ENCODE measurements at regions not wholly inside any gene's neighbourhood (a gene's known extent, or its start where the extent isn't known, plus 50 kb on each side); places are given as distances from the start of the nearest gene placed in this dataset.

- H3K9me3 Mint-ChIP-seq, result peaks cover under 1% of the 10 kb centered on the region
- no peaks in the 10 kb centered on the region for H3K36me3 Mint-ChIP-seq (ENCODE audit: low read depth)
- DNase-seq (ENCODE audit: low spot score), result no peak
- H3K27me3 Mint-ChIP-seq (ENCODE audit: low read depth), result no peaks in the 10 kb centered on the region
- peaks cover under 1% of the 10 kb centered on the region for H3K4me1 Mint-ChIP-seq (ENCODE audit: low read depth)
- H3K27ac Mint-ChIP-seq, result no peak overlapping the region
- no peak overlapping the region for H3K4me3 Mint-ChIP-seq
Measured at GRCh38 chr10:3844491-3845025, 59.5 kb upstream of the KLF6 start.

GRCh38 chr10:3838460-3839437 lies 53.7 kb upstream of the KLF6 start:
- peaks cover 21% of the 10 kb centered on the region for H3K4me1 Mint-ChIP-seq (ENCODE audit: low read depth)
- H3K27ac Mint-ChIP-seq, result no peak overlapping the region
- DNase-seq (ENCODE audit: low spot score), result no peak
- H3K9me3 Mint-ChIP-seq, result no peaks in the 10 kb centered on the region
- no peaks in the 10 kb centered on the region for H3K36me3 Mint-ChIP-seq (ENCODE audit: low read depth)
- H3K4me3 Mint-ChIP-seq, result no peak overlapping the region
- no peaks in the 10 kb centered on the region for H3K27me3 Mint-ChIP-seq (ENCODE audit: low read depth)

- Mint-ChIP-seq H3K4me3 (no peak overlapping the region), H3K36me3 (ENCODE audit: low read depth) (no peaks in the 10 kb centered on the region), H3K4me1 (ENCODE audit: low read depth) (peaks cover 24% of the 10 kb centered on the region), H3K9me3 (no peaks in the 10 kb centered on the region), H3K27ac (no peak overlapping the region), H3K27me3 (ENCODE audit: low read depth) (no peaks in the 10 kb centered on the region)
- DNase-seq (ENCODE audit: low spot score), result no peak
Measured at GRCh38 chr10:3837647-3838459, 52.8 kb upstream of the KLF6 start.

- peak overlapping the region; percentile 8 for H3K4me3 Mint-ChIP-seq
- DNase-seq (ENCODE audit: low spot score), result no peak
Measured at GRCh38 chr10:3836222-3836820, 51.3 kb upstream of the KLF6 start.

GRCh38 chr10:3835770-3836169 lies 50.8 kb upstream of the KLF6 start:
- Mint-ChIP-seq H3K36me3 (ENCODE audit: low read depth) (no peaks in the 10 kb centered on the region), H3K27ac (no peak overlapping the region), H3K9me3 (no peaks in the 10 kb centered on the region), H3K27me3 (ENCODE audit: low read depth) (no peaks in the 10 kb centered on the region), H3K4me1 (ENCODE audit: low read depth) (peaks cover 38% of the 10 kb centered on the region), H3K4me3 (no peak overlapping the region)
- DNase-seq (ENCODE audit: low spot score), result no peak

More at GRCh38 chr10:3836222-3836820, 51.3 kb upstream of the KLF6 start:
- H3K9me3 Mint-ChIP-seq, result no peaks in the 10 kb centered on the region
- H3K27me3 Mint-ChIP-seq (ENCODE audit: low read depth), result no peaks in the 10 kb centered on the region
- no peaks in the 10 kb centered on the region for H3K36me3 Mint-ChIP-seq (ENCODE audit: low read depth)
- peaks cover 36% of the 10 kb centered on the region for H3K4me1 Mint-ChIP-seq (ENCODE audit: low read depth)
- H3K27ac Mint-ChIP-seq, result no peak overlapping the region

- Mint-ChIP-seq H3K4me3 (no peak overlapping the region), H3K9me3 (no peaks in the 10 kb centered on the region), H3K27me3 (ENCODE audit: low read depth) (no peaks in the 10 kb centered on the region), H3K36me3 (ENCODE audit: low read depth) (no peaks in the 10 kb centered on the region), H3K27ac (no peak overlapping the region), H3K4me1 (ENCODE audit: low read depth) (peaks cover 40% of the 10 kb centered on the region)
- no peak for DNase-seq (ENCODE audit: low spot score)
Measured at GRCh38 chr10:3834947-3835346, 49.9 kb upstream of the KLF6 start.
